GM12891 (cell line): ENCODE measurements at regions not wholly inside any gene's neighbourhood (a gene's known extent, or its start where the extent isn't known, plus 50 kb on each side); places are given as distances from the start of the nearest gene placed in this dataset.

Experiments
- DNase-seq: peaks from one replicate; pipeline ENCODE4 v3.0.0; 2011; ENCODE audit warnings: low spot score; ENCODE audit not compliant: insufficient read length
- FAIRE-seq: peaks from 2 replicates; lab custom pipeline; 2011; peaks lifted over from hg19 to GRCh38; lab: Jason Lieb, UNC
- PAX5 ChIP-seq: IDR thresholded peaks from 2 replicates; pipeline ENCODE4 v1.6.1; 2011; ENCODE audit warnings: low read length, moderate library complexity, mild to moderate bottlenecking; ENCODE audit not compliant: insufficient read depth, severe bottlenecking
- POLR2A ChIP-seq: IDR thresholded peaks from 2 replicates; pipeline ENCODE4 v1.6.1; 2011; ENCODE audit warnings: low read depth, low read length, control low read depth
- POLR2AphosphoS5 ChIP-seq: IDR thresholded peaks from 2 replicates; pipeline ENCODE4 v1.6.1; 2011; ENCODE audit warnings: low read depth, low read length, control low read depth
- POU2F2 ChIP-seq: IDR thresholded peaks from 2 replicates; pipeline ENCODE4 v1.6.1; 2011; ENCODE audit warnings: low read depth, mild to moderate bottlenecking, control low read depth, low read length, moderate library complexity
- SPI1 ChIP-seq: IDR thresholded peaks from 2 replicates; pipeline ENCODE4 v1.6.1; 2011; ENCODE audit warnings: low read depth, low read length, control low read depth
- TAF1 ChIP-seq: IDR thresholded peaks from 2 replicates; pipeline ENCODE4 v1.6.1; 2011; ENCODE audit warnings: low read depth, low read length, control low read depth

GRCh38 chr16:63702981-63703590 lies 1418.8 kb downstream of the CDH11 start:
- TF ChIP-seq POLR2A (no peak), SPI1 (no peak), POU2F2 (no peak), POLR2AphosphoS5 (no peak), PAX5 (no peak), TAF1 (no peak)
- DNase-seq, result no peak
- FAIRE-seq, result no peak

GRCh38 chr16:63697736-63698135 lies 1424.1 kb downstream of the CDH11 start:
- TF ChIP-seq TAF1, result no peak
- no peak for TF ChIP-seq POLR2A
- no peak for TF ChIP-seq SPI1
- TF ChIP-seq POU2F2, result no peak
- no peak for TF ChIP-seq POLR2AphosphoS5
- TF ChIP-seq PAX5, result no peak
- DNase-seq (no peak), FAIRE-seq (no peak)

GRCh38 chr16:63695347-63695746 lies 1426.5 kb downstream of the CDH11 start:
- no peak for TF ChIP-seq PAX5
- no peak for TF ChIP-seq TAF1
- TF ChIP-seq SPI1, result no peak
- FAIRE-seq, result no peak
- DNase-seq, result no peak

GRCh38 chr16:63690961-63691360 lies 1430.9 kb downstream of the CDH11 start:
- FAIRE-seq (no peak), DNase-seq (no peak)
- TF ChIP-seq TAF1, result no peak
- TF ChIP-seq SPI1, result no peak
- TF ChIP-seq PAX5, result no peak
- no peak for TF ChIP-seq POLR2AphosphoS5
- TF ChIP-seq POLR2A, result no peak
- TF ChIP-seq POU2F2, result no peak

- FAIRE-seq, result no peak
- no peak for DNase-seq
- TF ChIP-seq SPI1 (no peak), PAX5 (no peak)
Observed at GRCh38 chr16:63690267-63690666, 1431.6 kb downstream of the CDH11 start.

- no peak for FAIRE-seq
- no peak for TF ChIP-seq POLR2A
- no peak for TF ChIP-seq PAX5
- TF ChIP-seq SPI1, result no peak
- TF ChIP-seq POU2F2, result no peak
- no peak for TF ChIP-seq POLR2AphosphoS5
- no peak for TF ChIP-seq TAF1
- no peak for DNase-seq
Observed at GRCh38 chr16:63689068-63689467, 1432.8 kb downstream of the CDH11 start.

- DNase-seq (no peak), FAIRE-seq (no peak)
- TF ChIP-seq POU2F2 (no peak), PAX5 (no peak), TAF1 (no peak), POLR2AphosphoS5 (no peak), SPI1 (no peak), POLR2A (no peak)
Observed at GRCh38 chr16:63684149-63685101, 1437.4 kb downstream of the CDH11 start.

- DNase-seq (no peak), FAIRE-seq (no peak)
- TF ChIP-seq SPI1 (no peak), POLR2A (no peak), POLR2AphosphoS5 (no peak), POU2F2 (no peak), PAX5 (no peak), TAF1 (no peak)
Observed at GRCh38 chr16:63682844-63683243, 1439.0 kb downstream of the CDH11 start.

GRCh38 chr16:63672493-63672892 lies 1449.4 kb downstream of the CDH11 start:
- no peak for DNase-seq
- no peak for FAIRE-seq

GRCh38 chr16:63663155-63663554 lies 1458.7 kb downstream of the CDH11 start:
- TF ChIP-seq POLR2A (no peak), POLR2AphosphoS5 (no peak), TAF1 (no peak)

More at GRCh38 chr16:63672493-63672892, 1449.4 kb downstream of the CDH11 start:
- TF ChIP-seq TAF1, result no peak
- no peak for TF ChIP-seq POLR2AphosphoS5
- no peak for TF ChIP-seq SPI1
- TF ChIP-seq PAX5, result no peak
- TF ChIP-seq POU2F2, result no peak
- no peak for TF ChIP-seq POLR2A

More at GRCh38 chr16:63663155-63663554, 1458.7 kb downstream of the CDH11 start:
- no peak for DNase-seq
- FAIRE-seq, result no peak
